Skin epidermis (tissue), 12 donors: ENCODE measurements at regions not wholly inside any gene's neighbourhood (a gene's known extent, or its start where the extent isn't known, plus 50 kb on each side); places are given as distances from the start of the nearest gene placed in this dataset.
"Not testable (repeated sequence)": the region's sequence is repeated elsewhere in the genome, so short reads cannot be mapped to it uniquely, and the experiment has no call there.

Experiments used
- H3K27ac ChIP-seq, 21 experiments: fragments of 200-600 bp; sonication (generic) in 11 of 21; one replicate each; pipeline ENCODE4 v1.5.0; 2020; ENCODE audit warnings: mild to moderate bottlenecking in 3 of 21, inconsistent platforms in 2 of 21, moderate library complexity in 2 of 21
- H3K4me3 ChIP-seq, 7 experiments: fragments of 200-600 bp; sonication (generic) in 2 of 7; one replicate each; pipeline ENCODE4 v1.5.0; 2020; ENCODE audit warnings: inconsistent platforms in 2 of 7, mild to moderate bottlenecking in 2 of 7, moderate library complexity in 1 of 7

GRCh38 chr12:75699728-75700496, 188.5 kb upstream of the KRR1 start:
- H3K27ac ChIP-seq, result no peak overlapping the region

GRCh38 chr12:75699251-75699650, 187.8 kb upstream of the KRR1 start:
- Histone ChIP-seq H3K27ac (no peak overlapping the region), H3K4me3 (no peak overlapping the region)

More at GRCh38 chr12:75699728-75700496, 188.5 kb upstream of the KRR1 start:
- H3K4me3 ChIP-seq, result no peak overlapping the region

GRCh38 chr12:75698052-75698451, 186.6 kb upstream of the KRR1 start:
- Histone ChIP-seq H3K4me3 (no peak overlapping the region), H3K27ac (no peak overlapping the region)

- no peak overlapping the region for H3K4me3 ChIP-seq
- no peak overlapping the region for H3K27ac ChIP-seq
Measured at GRCh38 chr12:75695926-75696325, 184.5 kb upstream of the KRR1 start.

- Histone ChIP-seq H3K4me3 (no peak overlapping the region), H3K27ac (no peak overlapping the region)
Measured at GRCh38 chr12:75694534-75695268, 183.3 kb upstream of the KRR1 start.

- Histone ChIP-seq H3K4me3 (no peak overlapping the region), H3K27ac (no peak overlapping the region)
Measured at GRCh38 chr12:75692876-75693275, 181.5 kb upstream of the KRR1 start.

GRCh38 chr12:75690296-75690955, 179.0 kb upstream of the KRR1 start:
- Histone ChIP-seq H3K27ac (peak overlapping the region in 1 of 21 experiments; percentile 23), H3K4me3 (no peak overlapping the region)

GRCh38 chr12:75686233-75686632, 174.8 kb upstream of the KRR1 start:
- H3K4me3 ChIP-seq, H3K27ac ChIP-seq: not testable (repeated sequence)

GRCh38 chr12:75685617-75686225, 174.3 kb upstream of the KRR1 start:
- Histone ChIP-seq H3K4me3 (no peak overlapping the region), H3K27ac (peak overlapping the region in 2 of 21 experiments; percentile 14 to 64)

- peak overlapping the region in 12 of 21 experiments; percentile 3 to 76 (median 56) for H3K27ac ChIP-seq
- H3K4me3 ChIP-seq, result no peak overlapping the region
Measured at GRCh38 chr12:75684678-75685616, 173.5 kb upstream of the KRR1 start.

GRCh38 chr12:75683995-75684586, 172.7 kb upstream of the KRR1 start:
- peak overlapping the region in 14 of 21 experiments; percentile 1 to 76 (median 52) for H3K27ac ChIP-seq
- not testable (repeated sequence) for H3K4me3 ChIP-seq

GRCh38 chr12:75683220-75683619, 171.8 kb upstream of the KRR1 start:
- peak overlapping the region in 2 of 21 experiments; percentile 3 to 64 for H3K27ac ChIP-seq
- H3K4me3 ChIP-seq, result no peak overlapping the region

- H3K27ac ChIP-seq, result no peak overlapping the region
Measured at GRCh38 chr12:75677522-75677921, 166.1 kb upstream of the KRR1 start.

GRCh38 chr12:75674393-75674792, 163.0 kb upstream of the KRR1 start:
- no peak overlapping the region for H3K27ac ChIP-seq
- no peak overlapping the region for H3K4me3 ChIP-seq

More at GRCh38 chr12:75677522-75677921, 166.1 kb upstream of the KRR1 start:
- no peak overlapping the region for H3K4me3 ChIP-seq

GRCh38 chr12:75672200-75672599, 160.8 kb upstream of the KRR1 start:
- H3K27ac ChIP-seq, result no peak overlapping the region
- no peak overlapping the region for H3K4me3 ChIP-seq

- no peak overlapping the region for H3K4me3 ChIP-seq
Measured at GRCh38 chr12:75670216-75670615, 158.8 kb upstream of the KRR1 start.

GRCh38 chr12:75666939-75667334, 155.5 kb upstream of the KRR1 start:
- Histone ChIP-seq H3K27ac (no peak overlapping the region), H3K4me3 (no peak overlapping the region)

More at GRCh38 chr12:75670216-75670615, 158.8 kb upstream of the KRR1 start:
- H3K27ac ChIP-seq, result no peak overlapping the region

- no peak overlapping the region for H3K27ac ChIP-seq
Measured at GRCh38 chr12:75666126-75666938, 154.9 kb upstream of the KRR1 start.

More at GRCh38 chr12:75666126-75666938, 154.9 kb upstream of the KRR1 start:
- no peak overlapping the region for H3K4me3 ChIP-seq
